GM12878 (cell line): ENCODE measurements at regions not wholly inside any gene's neighbourhood (a gene's known extent, or its start where the extent isn't known, plus 50 kb on each side); places are given as distances from the start of the nearest gene placed in this dataset.

Source experiments
- ATAC-seq: fragments of 200-7000 bp; cut with Tn5 transposase; 3 replicates; pipeline ENCODE4 v1.9.1; 2020; ENCODE audit warnings: mild to moderate bottlenecking, moderate library complexity
- BruUV-seq: library from RNA; stranded (reverse); fragments of 400-500 nt; replicated peaks from 2 replicates; lab custom pipeline; 2021; lab: Mats Ljungman, UMichigan
- CTCF ChIA-PET: fragments of 300-600 bp; sonication (Branson Sonifier 250); formaldehyde crosslinking; extraction: SDS; loops from one replicate; lab custom pipeline; 2021; ENCODE audit warnings: inconsistent platforms; lab: Yijun Ruan, JAX
- POLR2A ChIA-PET: fragments of 350-600 bp; formaldehyde crosslinking; extraction: SDS; loops from one replicate; lab custom pipeline; 2021; ENCODE audit warnings: inconsistent platforms; lab: Charles Lee
- RAD21 ChIA-PET: fragments of 300-600 bp; sonication (Branson Sonifier 250); formaldehyde crosslinking; loops from one replicate; lab custom pipeline; 2023; ENCODE audit warnings: antibody characterized with exemption; ENCODE audit not compliant: unreplicated experiment; lab: Charles Lee
- SMC1A ChIA-PET: fragments of 300-600 bp; sonication (Branson Sonifier 250); formaldehyde crosslinking; loops from one replicate; lab custom pipeline; 2023; ENCODE audit not compliant: unreplicated experiment, uncharacterized antibody; lab: Charles Lee
- DNase-seq: peaks from one replicate; pipeline ENCODE4 v3.0.0-alpha.2; 2011; ENCODE audit warnings: low read depth, low spot score
- FAIRE-seq: peaks from 3 replicates; lab custom pipeline; 2011; peaks lifted over from hg19 to GRCh38; lab: Jason Lieb, UNC
- H2AFZ ChIP-seq: 2 replicates; pipeline ENCODE4 v1.6.0; 2011; ENCODE audit warnings: low read depth, low read length, control low read depth; ENCODE audit not compliant: control insufficient read depth
- H3K27ac ChIP-seq: 2 replicates; pipeline ENCODE4 v1.5.1; 2011; ENCODE audit warnings: control low read depth; ENCODE audit not compliant: control insufficient read depth, insufficient read depth
- H3K27me3 ChIP-seq, 2 experiments: replicated peaks in 1 of 2; 2 replicates each; pipeline versions ENCODE4 v1.6.0 to v1.6.1; 2011; ENCODE audit warnings: low read length in 1 of 2; ENCODE audit not compliant: control insufficient read depth in 2 of 2, insufficient read depth in 2 of 2
- H3K36me3 ChIP-seq, 2 experiments: 2 replicates each; pipeline ENCODE4 v1.5.1; 2011; ENCODE audit warnings: low read length in 1 of 2; ENCODE audit not compliant: control insufficient read depth in 2 of 2, insufficient read depth in 2 of 2
- H3K4me1 ChIP-seq: 2 replicates; pipeline ENCODE4 v1.6.1; 2011; ENCODE audit warnings: mild to moderate bottlenecking, low read length, moderate library complexity, mixed read lengths; ENCODE audit not compliant: control insufficient read depth, insufficient read depth
- H3K4me2 ChIP-seq: 2 replicates; pipeline ENCODE4 v1.6.0; 2011; ENCODE audit warnings: control low read depth; ENCODE audit not compliant: control insufficient read depth, insufficient read depth
- H3K4me3 ChIP-seq: fragments of 200-600 bp; sonication (generic); 2 replicates; pipeline ENCODE4 v1.5.1; 2016
- H3K79me2 ChIP-seq: 2 replicates; pipeline ENCODE4 v1.6.0; 2011; ENCODE audit warnings: low read length; ENCODE audit not compliant: control insufficient read depth, insufficient read depth
- H3K9ac ChIP-seq: 2 replicates; pipeline ENCODE4 v1.8.0; 2011; ENCODE audit warnings: low read length, control low read depth, mixed read lengths; ENCODE audit not compliant: control insufficient read depth, insufficient read depth
- H3K9me3 ChIP-seq: replicated peaks from 3 replicates; pipeline ENCODE4 v1.5.1; 2011; ENCODE audit warnings: mild to moderate bottlenecking, low read length; ENCODE audit not compliant: control insufficient read depth, insufficient read depth
- H4K20me1 ChIP-seq: 2 replicates; pipeline ENCODE4 v1.6.0; 2011; ENCODE audit not compliant: control insufficient read depth, insufficient read depth
- BHLHE40 ChIP-seq, 2 experiments: fragments of 450-650 bp in 1 of 2; IDR thresholded peaks; 2 replicates each; pipeline ENCODE4 v1.6.1; 2011 to 2017; ENCODE audit warnings: low read depth in 2 of 2, borderline replicate concordance in 1 of 2, improper control_type of control experiment in 1 of 2, low read length in 1 of 2, mild to moderate bottlenecking in 1 of 2
- BMI1 ChIP-seq: fragments of 450-650 bp; IDR thresholded peaks from 2 replicates; pipeline ENCODE4 v1.6.1; 2016; ENCODE audit warnings: mild to moderate bottlenecking, moderate library complexity, borderline replicate concordance
- CHD1 ChIP-seq: IDR thresholded peaks from 2 replicates; pipeline ENCODE4 v1.6.1; 2012; ENCODE audit warnings: low read depth, low read length, improper control_type of control experiment
- EED ChIP-seq: sonication (generic); IDR thresholded peaks from 2 replicates; pipeline ENCODE4 v1.6.1; 2016; ENCODE audit warnings: antibody characterized with exemption, low read depth
- ETV6 ChIP-seq, 2 experiments: fragments of 450-650 bp in 1 of 2; IDR thresholded peaks in 1 of 2; conservative IDR thresholded peaks in 1 of 2; 2 replicates each; pipeline ENCODE4 v1.6.1; 2014; ENCODE audit warnings: antibody characterized with exemption in 1 of 2, borderline replicate concordance in 1 of 2, low read depth in 1 of 2, mild to moderate bottlenecking in 1 of 2, moderate library complexity in 1 of 2
- EZH2 ChIP-seq: IDR thresholded peaks from 2 replicates; pipeline ENCODE4 v1.6.1; 2012; ENCODE audit warnings: low read depth, mild to moderate bottlenecking, control low read depth, inconsistent platforms, low read length, borderline replicate concordance; ENCODE audit not compliant: control insufficient read depth
- HDGF ChIP-seq: fragments of 450-650 bp; IDR thresholded peaks from 2 replicates; pipeline ENCODE4 v1.6.1; 2016; ENCODE audit warnings: antibody characterized with exemption
- IKZF2 ChIP-seq, 2 experiments: fragments of 450-650 bp; IDR thresholded peaks; 2 replicates each; pipeline ENCODE4 v1.6.1; 2017; ENCODE audit warnings: mild to moderate bottlenecking in 2 of 2, moderate library complexity in 2 of 2
- MEF2A ChIP-seq: IDR thresholded peaks from 2 replicates; pipeline ENCODE4 v1.6.1; 2011; ENCODE audit warnings: low read depth, mild to moderate bottlenecking, low read length, moderate library complexity; ENCODE audit not compliant: insufficient read depth
- MEF2B ChIP-seq: fragments of 450-650 bp; IDR thresholded peaks from 2 replicates; pipeline ENCODE4 v1.6.1; 2018; ENCODE audit warnings: mild to moderate bottlenecking, moderate library complexity; ENCODE audit not compliant: partially characterized antibody, poor library complexity, severe bottlenecking
- MTA3 ChIP-seq: IDR thresholded peaks from 2 replicates; pipeline ENCODE4 v1.6.1; 2012; ENCODE audit warnings: low read length, inconsistent platforms, borderline replicate concordance
- MYC ChIP-seq: IDR thresholded peaks from 2 replicates; pipeline ENCODE4 v1.6.1; 2011; ENCODE audit warnings: mild to moderate bottlenecking, low read length, moderate library complexity, inconsistent platforms; ENCODE audit not compliant: insufficient read depth, insufficient replicate concordance, insufficient read length, severe bottlenecking
- NFYB ChIP-seq: IDR thresholded peaks from 2 replicates; pipeline ENCODE4 v1.6.1; 2011; ENCODE audit warnings: low read depth, mild to moderate bottlenecking, low read length, improper control_type of control experiment, moderate library complexity; ENCODE audit not compliant: insufficient read depth
- NR2F1 ChIP-seq: fragments of 450-650 bp; conservative IDR thresholded peaks from 2 replicates; pipeline ENCODE4 v1.6.1; 2017; ENCODE audit warnings: mild to moderate bottlenecking
- POU2F2 ChIP-seq: IDR thresholded peaks from 3 replicates; pipeline ENCODE4 v1.6.1; 2011; ENCODE audit warnings: low read depth, mild to moderate bottlenecking, low read length, borderline replicate concordance
- RB1 ChIP-seq: fragments of 450-650 bp; formaldehyde crosslinking; IDR thresholded peaks from 2 replicates; pipeline ENCODE4 v1.6.1; 2017; ENCODE audit warnings: mild to moderate bottlenecking, borderline replicate concordance
- SUPT20H ChIP-seq: IDR thresholded peaks from 2 replicates; pipeline ENCODE4 v1.6.1; 2011; ENCODE audit warnings: low read depth, mild to moderate bottlenecking, low read length, moderate library complexity, borderline replicate concordance; ENCODE audit not compliant: control insufficient read depth
- ZNF274 ChIP-seq: IDR thresholded peaks from one replicate; pipeline ENCODE4 v1.8.0; 2011; ENCODE audit not compliant: insufficient read length, insufficient read depth
- ZNF384 ChIP-seq: IDR thresholded peaks from 2 replicates; pipeline ENCODE4 v1.6.1; 2012; ENCODE audit warnings: low read depth, mild to moderate bottlenecking, low read length, improper control_type of control experiment, borderline replicate concordance
- ZNF592 ChIP-seq: fragments of 450-650 bp; IDR thresholded peaks from 2 replicates; pipeline ENCODE4 v1.6.1; 2017; ENCODE audit warnings: mild to moderate bottlenecking, moderate library complexity
- WGBS: methylation state at CpG from one replicate; pipeline ENCODE4 v1.1.6; 2016; ENCODE audit warnings: low lambda C conversion rate; ENCODE audit not compliant: insufficient replicate concordance, insufficient coverage; ENCODE audit errors: missing lambda C conversion rate; 5-methylcytosine and 5-hydroxymethylcytosine counted together
- in situ Hi-C: fragments of 300-500 bp; cut with MboI; formaldehyde crosslinking; loops from 9 replicates; pipeline ENCODE4 v1.14.3; 2018; ENCODE audit warnings: mixed read lengths
- intact Hi-C: fragments of 100-400 bp; cut with micrococcal nuclease; formaldehyde crosslinking; loops from one replicate; pipeline ENCODE4 v1.14.2; 2022; ENCODE audit not compliant: unreplicated experiment

- H3K36me3 ChIP-seq = no peaks in the 10 kb centered on the region
- 0% methylated on average over 4 of the region's 4 CpGs for WGBS
- H3K9ac ChIP-seq = no peak overlapping the region
- H3K4me3 ChIP-seq = no peak overlapping the region
- DNase-seq = no peak
- no peaks in the 10 kb centered on the region for H3K9me3 ChIP-seq
- ChIA-PET RAD21 (no interaction called here), CTCF (no interaction called here), POLR2A (no interaction called here), SMC1A (no interaction called here)
- TF ChIP-seq MEF2B (no peak), EZH2 (no peak), BHLHE40 (IDR thresholded peaks at IDR 0.05; ENCODE audit: borderline replicate concordance in 1 of 2, low read depth in 2 of 2, low read length in 1 of 2) (no peak), BMI1 (no peak), MEF2A (no peak), ZNF384 (no peak), RB1 (no peak), CHD1 (no peak), ZNF274 (no peak), MTA3 (no peak), MYC (no peak), POU2F2 (no peak), NFYB (no peak), IKZF2 (IDR thresholded peaks at IDR 0.05) (no peak), HDGF (no peak), SUPT20H (no peak), NR2F1 (no peak), EED (no peak), ZNF592 (no peak), ETV6 (conservative IDR thresholded peaks at IDR 0.05 in 1 of 2, IDR thresholded peaks at IDR 0.05 in 1 of 2; ENCODE audit: borderline replicate concordance in 1 of 2, low read depth in 1 of 2) (no peak)
- no peak overlapping the region for H3K4me2 ChIP-seq
- ATAC-seq = peak; percentile 73
- no peak overlapping the region for H3K27ac ChIP-seq
- no peak overlapping the region for H2AFZ ChIP-seq
- no peaks in the 10 kb centered on the region for H4K20me1 ChIP-seq
- no peaks in the 10 kb centered on the region for H3K27me3 ChIP-seq
- BruUV-seq = no TSS peak
- intact Hi-C loops = no loop called here
- no peaks in the 10 kb centered on the region for H3K4me1 ChIP-seq
- in situ Hi-C loops = no loop called here
- FAIRE-seq = no peak
- H3K79me2 ChIP-seq = no peaks in the 10 kb centered on the region
These were observed 278.7 kb downstream of the FSIP2 start for GRCh38 chr2:186017278-186017677.
